ENCODE measurements at regions not wholly inside any gene's neighbourhood (a gene's known extent, or its start where the extent isn't known, plus 50 kb on each side); places are given as distances from the start of the nearest gene placed in this dataset.

DNA sequence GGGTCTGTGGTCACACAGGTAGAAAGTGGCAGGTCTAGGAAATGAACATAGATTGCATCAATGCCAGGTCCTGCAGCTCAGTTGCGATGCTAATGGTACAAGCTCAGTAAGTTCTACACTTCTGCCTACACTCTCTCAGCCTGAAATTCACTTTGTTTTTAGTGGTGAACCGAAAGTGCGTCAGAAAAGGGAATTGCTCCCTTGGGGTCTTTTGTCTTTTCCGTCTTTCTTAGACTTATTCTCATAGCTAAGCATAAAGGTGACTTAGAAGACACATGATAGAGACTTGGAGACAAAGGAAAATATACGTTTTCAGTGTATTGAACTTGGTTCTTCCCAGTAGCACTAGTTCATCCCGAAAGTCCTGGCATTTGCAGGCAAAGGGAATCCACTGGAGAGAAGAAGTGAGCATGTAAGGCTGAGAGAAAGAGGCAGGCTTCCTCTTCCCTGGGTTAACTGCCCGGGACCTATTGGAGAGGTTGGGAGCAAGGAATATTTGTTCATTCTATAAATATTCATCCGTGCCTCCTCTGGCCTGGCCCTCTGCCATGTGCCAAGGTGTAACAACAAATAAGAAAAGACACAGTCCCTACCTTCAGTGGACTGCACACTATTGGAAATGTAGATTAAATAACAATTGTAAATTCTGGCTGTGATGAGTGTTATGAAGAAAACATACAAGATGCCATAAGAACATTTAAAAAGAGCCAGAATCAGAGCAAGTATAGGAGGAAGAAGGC is 785.8 kb downstream of the MED13L start:
- TF ChIP-seq CTCF (IDR thresholded peaks at IDR 0.05; ENCODE audit: low read depth, low read length) (no peak), POLR2A (IDR thresholded peaks at IDR 0.05; ENCODE audit: extremely low read depth, insufficient read length) (no peak)
- TF ChIP-seq, protein P1, sequence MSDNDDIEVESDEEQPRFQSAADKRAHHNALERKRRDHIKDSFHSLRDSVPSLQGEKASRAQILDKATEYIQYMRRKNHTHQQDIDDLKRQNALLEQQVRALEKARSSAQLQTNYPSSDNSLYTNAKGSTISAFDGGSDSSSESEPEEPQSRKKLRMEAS (IDR thresholded peaks at IDR 0.05; ENCODE audit: low read depth, low read length) = no peak
